ENCODE measurements at regions not wholly inside any gene's neighbourhood (a gene's known extent, or its start where the extent isn't known, plus 50 kb on each side); places are given as distances from the start of the nearest gene placed in this dataset.

GRCh38 chr11:45373506-45374035 lies 87.4 kb upstream of the SYT13 start:
- TF ChIP-seq, protein P1, sequence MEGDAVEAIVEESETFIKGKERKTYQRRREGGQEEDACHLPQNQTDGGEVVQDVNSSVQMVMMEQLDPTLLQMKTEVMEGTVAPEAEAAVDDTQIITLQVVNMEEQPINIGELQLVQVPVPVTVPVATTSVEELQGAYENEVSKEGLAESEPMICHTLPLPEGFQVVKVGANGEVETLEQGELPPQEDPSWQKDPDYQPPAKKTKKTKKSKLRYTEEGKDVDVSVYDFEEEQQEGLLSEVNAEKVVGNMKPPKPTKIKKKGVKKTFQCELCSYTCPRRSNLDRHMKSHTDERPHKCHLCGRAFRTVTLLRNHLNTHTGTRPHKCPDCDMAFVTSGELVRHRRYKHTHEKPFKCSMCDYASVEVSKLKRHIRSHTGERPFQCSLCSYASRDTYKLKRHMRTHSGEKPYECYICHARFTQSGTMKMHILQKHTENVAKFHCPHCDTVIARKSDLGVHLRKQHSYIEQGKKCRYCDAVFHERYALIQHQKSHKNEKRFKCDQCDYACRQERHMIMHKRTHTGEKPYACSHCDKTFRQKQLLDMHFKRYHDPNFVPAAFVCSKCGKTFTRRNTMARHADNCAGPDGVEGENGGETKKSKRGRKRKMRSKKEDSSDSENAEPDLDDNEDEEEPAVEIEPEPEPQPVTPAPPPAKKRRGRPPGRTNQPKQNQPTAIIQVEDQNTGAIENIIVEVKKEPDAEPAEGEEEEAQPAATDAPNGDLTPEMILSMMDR (conservative IDR thresholded peaks at IDR 0.05), result no peak
- TF ChIP-seq ZFX (IDR thresholded peaks at IDR 0.05), result no peak

Measured in C4-2B (cell line).